RWPE2 (cell line): ENCODE measurements at regions not wholly inside any gene's neighbourhood (a gene's known extent, or its start where the extent isn't known, plus 50 kb on each side); places are given as distances from the start of the nearest gene placed in this dataset.

Experiments used
- ATAC-seq: fragments of 200-7000 bp; cut with Tn5 transposase; 3 replicates; pipeline ENCODE4 v1.9.1; 2021; ENCODE audit warnings: low read depth
- DNase-seq: peaks from one replicate; pipeline ENCODE4 v3.0.0-alpha.2; 2020; ENCODE audit warnings: low spot score
- H3K27ac ChIP-seq: fragments of 450-650 bp; 2 replicates; pipeline ENCODE4 v1.5.1; 2017; ENCODE audit warnings: mild to moderate bottlenecking; ENCODE audit not compliant: poor library complexity, severe bottlenecking
- H3K27me3 ChIP-seq: fragments of 250-450 bp; sonication (Bioruptor Pico); 2 replicates; pipeline ENCODE4 v1.5.1; 2021; ENCODE audit warnings: mild to moderate bottlenecking, moderate library complexity; ENCODE audit not compliant: insufficient read depth, poor library complexity, severe bottlenecking
- H3K36me3 ChIP-seq: fragments of 250-450 bp; sonication (Bioruptor Pico); 2 replicates; pipeline ENCODE4 v1.5.1; 2020; ENCODE audit warnings: low read depth, mild to moderate bottlenecking, moderate library complexity
- H3K4me1 ChIP-seq: fragments of 250-450 bp; sonication (Bioruptor Pico); 2 replicates; pipeline ENCODE4 v1.5.1; 2021; ENCODE audit warnings: mild to moderate bottlenecking, moderate library complexity; ENCODE audit not compliant: insufficient read depth, poor library complexity, severe bottlenecking
- H3K4me3 ChIP-seq: fragments of 250-450 bp; sonication (Bioruptor Pico); 2 replicates; pipeline ENCODE4 v1.5.1; 2021; ENCODE audit warnings: mild to moderate bottlenecking, moderate library complexity; ENCODE audit not compliant: severe bottlenecking
- H3K9me3 ChIP-seq: fragments of 250-450 bp; sonication (Bioruptor Pico); 2 replicates; pipeline ENCODE4 v1.5.1; 2021; ENCODE audit warnings: mild to moderate bottlenecking, moderate library complexity; ENCODE audit not compliant: severe bottlenecking
- CTCF ChIP-seq: fragments of 450-650 bp; IDR thresholded peaks from one replicate; pipeline ENCODE4 v1.5.1; 2017; ENCODE audit warnings: mild to moderate bottlenecking, moderate library complexity; ENCODE audit not compliant: poor library complexity, severe bottlenecking

GRCh38 chr6:6516666-6517458 lies 71.7 kb upstream of the LY86 start:
- peaks cover under 1% of the 10 kb centered on the region for H3K27me3 ChIP-seq
- no peak for ATAC-seq

GRCh38 chr6:6518631-6519427 lies 69.7 kb upstream of the LY86 start:
- DNase-seq (no peak), ATAC-seq (no peak)
- H3K4me1 ChIP-seq, result no peaks in the 10 kb centered on the region
- TF ChIP-seq CTCF, result no peak
- no peak overlapping the region for H3K4me3 ChIP-seq
- no peaks in the 10 kb centered on the region for H3K36me3 ChIP-seq
- no peaks in the 10 kb centered on the region for H3K9me3 ChIP-seq
- no peaks in the 10 kb centered on the region for H3K27me3 ChIP-seq
- no peak overlapping the region for H3K27ac ChIP-seq

More at GRCh38 chr6:6516666-6517458, 71.7 kb upstream of the LY86 start:
- Histone ChIP-seq H3K27ac (no peak overlapping the region), H3K4me1 (no peaks in the 10 kb centered on the region), H3K4me3 (no peak overlapping the region), H3K9me3 (no peaks in the 10 kb centered on the region), H3K36me3 (no peaks in the 10 kb centered on the region)
- no peak for TF ChIP-seq CTCF
- DNase-seq, result no peak

- no peaks in the 10 kb centered on the region for H3K4me1 ChIP-seq
Measured at GRCh38 chr6:6521961-6522482, 66.5 kb upstream of the LY86 start.

DNA sequence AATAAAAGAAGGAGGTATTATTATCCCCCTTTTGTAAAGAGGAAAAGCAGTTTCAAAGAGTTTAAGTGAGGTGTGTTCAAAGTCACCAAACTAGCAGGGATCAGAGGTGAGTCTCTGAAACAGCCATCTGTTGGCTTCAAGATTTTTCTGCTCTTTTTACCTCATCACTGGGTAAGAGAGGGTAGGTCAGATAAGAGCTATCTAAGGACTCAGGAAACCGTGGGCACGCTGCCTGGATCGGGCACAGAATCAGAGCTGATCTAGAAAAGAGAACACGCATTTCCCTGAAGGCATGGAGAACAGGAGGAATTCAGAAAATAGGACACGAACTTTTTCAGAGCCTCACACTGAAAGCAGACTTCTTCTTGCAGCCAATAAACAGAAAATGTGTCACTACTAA lies 65.8 kb upstream of the LY86 start:
- ATAC-seq, result no peak
- H3K27me3 ChIP-seq, result peaks cover 17% of the 10 kb centered on the region
- TF ChIP-seq CTCF, result no peak
- H3K36me3 ChIP-seq, result no peaks in the 10 kb centered on the region
- no peak overlapping the region for H3K4me3 ChIP-seq
- no peak for DNase-seq
- no peaks in the 10 kb centered on the region for H3K4me1 ChIP-seq
- H3K27ac ChIP-seq, result no peak overlapping the region
- no peaks in the 10 kb centered on the region for H3K9me3 ChIP-seq

More at GRCh38 chr6:6521961-6522482, 66.5 kb upstream of the LY86 start:
- ATAC-seq, result no peak
- no peaks in the 10 kb centered on the region for H3K36me3 ChIP-seq
- no peak for TF ChIP-seq CTCF
- DNase-seq, result no peak
- H3K27ac ChIP-seq, result no peak overlapping the region
- H3K27me3 ChIP-seq, result peaks cover 10% of the 10 kb centered on the region
- no peak overlapping the region for H3K4me3 ChIP-seq
- H3K9me3 ChIP-seq, result no peaks in the 10 kb centered on the region
